Hepatocyte (in vitro differentiated cells): ENCODE measurements at regions not wholly inside any gene's neighbourhood (a gene's known extent, or its start where the extent isn't known, plus 50 kb on each side); places are given as distances from the start of the nearest gene placed in this dataset.
A peak's percentile ranks its signal among the peaks of the same experiment; 100 is the strongest.
"Not testable (repeated sequence)": the region's sequence is repeated elsewhere in the genome, so short reads cannot be mapped to it uniquely, and the experiment has no call there.

Experiments used
- DNase-seq: peaks from one replicate; pipeline ENCODE4 v3.0.0-alpha.2; 2016; ENCODE audit warnings: low spot score
- H2AFZ ChIP-seq: fragments of 200-600 bp; sonication (generic); 2 replicates; pipeline ENCODE4 v1.6.0; 2016; ENCODE audit warnings: antibody characterized with exemption, mild to moderate bottlenecking
- H3K27ac ChIP-seq: fragments of 200-600 bp; sonication (generic); 2 replicates; pipeline ENCODE4 v1.5.1; 2016; ENCODE audit warnings: mild to moderate bottlenecking
- H3K27me3 ChIP-seq: fragments of 200-600 bp; sonication (generic); 2 replicates; pipeline ENCODE4 v1.6.1; 2016
- H3K36me3 ChIP-seq: fragments of 200-600 bp; sonication (generic); replicated peaks from 2 replicates; pipeline ENCODE4 v1.5.1; 2016; ENCODE audit warnings: low read depth; ENCODE audit not compliant: insufficient read depth
- H3K4me1 ChIP-seq: fragments of 200-600 bp; sonication (generic); 2 replicates; pipeline ENCODE4 v1.5.1; 2016; ENCODE audit warnings: mild to moderate bottlenecking, moderate library complexity; ENCODE audit not compliant: insufficient read depth
- H3K4me2 ChIP-seq: fragments of 200-600 bp; sonication (generic); 2 replicates; pipeline ENCODE4 v1.6.0; 2016
- H3K4me3 ChIP-seq: fragments of 200-600 bp; sonication (generic); 2 replicates; pipeline ENCODE4 v1.5.1; 2016; ENCODE audit warnings: mild to moderate bottlenecking
- H3K79me2 ChIP-seq: fragments of 200-600 bp; sonication (generic); 2 replicates; pipeline ENCODE4 v1.6.0; 2017; ENCODE audit warnings: mild to moderate bottlenecking
- H3K9me2 ChIP-seq: fragments of 200-600 bp; sonication (generic); replicated peaks from 2 replicates; pipeline ENCODE4 v1.6.0; 2017; ENCODE audit warnings: mild to moderate bottlenecking; ENCODE audit not compliant: insufficient read depth
- H3K9me3 ChIP-seq: fragments of 200-600 bp; sonication (generic); 2 replicates; pipeline ENCODE4 v1.5.1; 2016; ENCODE audit warnings: low read depth, mild to moderate bottlenecking
- H4K20me1 ChIP-seq: fragments of 200-600 bp; sonication (generic); 2 replicates; pipeline ENCODE4 v1.6.0; 2016; ENCODE audit warnings: mild to moderate bottlenecking; ENCODE audit not compliant: insufficient read depth, poor library complexity, severe bottlenecking
- WGBS: methylation state at CpG from one replicate; pipeline ENCODE4 v1.1.6; 2016; ENCODE audit warnings: low lambda C conversion rate; ENCODE audit errors: missing lambda C conversion rate; 5-methylcytosine and 5-hydroxymethylcytosine counted together
- TF ChIP-seq, protein P1 (sequence below): fragments of 200-600 bp; sonication (generic); IDR thresholded peaks from 2 replicates; pipeline ENCODE4 v1.5.1; 2016; ENCODE audit warnings: antibody characterized with exemption, mild to moderate bottlenecking; ENCODE audit not compliant: poor library complexity

GRCh38 chr2:87341601-87342014 lies 320.0 kb upstream of the PLGLB1 start:
- not testable (repeated sequence) for H3K79me2 ChIP-seq, H3K4me3 ChIP-seq, H2AFZ ChIP-seq, H3K4me2 ChIP-seq, H3K27ac ChIP-seq, H3K9me3 ChIP-seq, H3K27me3 ChIP-seq, H4K20me1 ChIP-seq, H3K9me2 ChIP-seq, H3K36me3 ChIP-seq, H3K4me1 ChIP-seq
- DNase-seq = peak; percentile 74
- TF ChIP-seq, protein P1, sequence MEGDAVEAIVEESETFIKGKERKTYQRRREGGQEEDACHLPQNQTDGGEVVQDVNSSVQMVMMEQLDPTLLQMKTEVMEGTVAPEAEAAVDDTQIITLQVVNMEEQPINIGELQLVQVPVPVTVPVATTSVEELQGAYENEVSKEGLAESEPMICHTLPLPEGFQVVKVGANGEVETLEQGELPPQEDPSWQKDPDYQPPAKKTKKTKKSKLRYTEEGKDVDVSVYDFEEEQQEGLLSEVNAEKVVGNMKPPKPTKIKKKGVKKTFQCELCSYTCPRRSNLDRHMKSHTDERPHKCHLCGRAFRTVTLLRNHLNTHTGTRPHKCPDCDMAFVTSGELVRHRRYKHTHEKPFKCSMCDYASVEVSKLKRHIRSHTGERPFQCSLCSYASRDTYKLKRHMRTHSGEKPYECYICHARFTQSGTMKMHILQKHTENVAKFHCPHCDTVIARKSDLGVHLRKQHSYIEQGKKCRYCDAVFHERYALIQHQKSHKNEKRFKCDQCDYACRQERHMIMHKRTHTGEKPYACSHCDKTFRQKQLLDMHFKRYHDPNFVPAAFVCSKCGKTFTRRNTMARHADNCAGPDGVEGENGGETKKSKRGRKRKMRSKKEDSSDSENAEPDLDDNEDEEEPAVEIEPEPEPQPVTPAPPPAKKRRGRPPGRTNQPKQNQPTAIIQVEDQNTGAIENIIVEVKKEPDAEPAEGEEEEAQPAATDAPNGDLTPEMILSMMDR = peak; percentile 57
- WGBS = 37% methylated on average over 31 of the region's 31 CpGs

DNA sequence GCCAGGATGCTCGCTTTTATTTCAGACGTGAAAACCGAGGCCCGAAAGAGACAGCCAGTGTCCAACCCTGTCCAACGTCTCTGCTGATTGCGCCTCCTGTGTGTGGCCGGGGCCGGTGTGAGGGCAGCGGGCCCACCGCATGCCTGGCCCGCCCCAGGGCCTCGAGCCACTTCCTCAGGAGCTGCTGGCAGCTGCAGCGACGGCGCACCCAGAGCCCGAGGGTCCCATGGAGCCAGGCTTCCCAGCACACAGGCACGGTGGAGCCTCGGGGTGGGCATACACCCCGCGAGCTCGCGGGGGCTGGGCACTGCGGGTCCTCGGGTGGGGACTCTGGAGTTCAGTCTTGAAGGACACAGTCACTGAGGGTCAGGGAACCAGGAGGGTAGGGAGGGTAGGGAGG lies 320.5 kb upstream of the PLGLB1 start:
- H3K79me2 ChIP-seq, H3K27me3 ChIP-seq, H3K36me3 ChIP-seq, H4K20me1 ChIP-seq, H3K9me3 ChIP-seq, DNase-seq, H2AFZ ChIP-seq, H3K27ac ChIP-seq, H3K4me2 ChIP-seq, H3K4me3 ChIP-seq, H3K9me2 ChIP-seq, H3K4me1 ChIP-seq: not testable (repeated sequence)
- 96% methylated on average over 19 of the region's 24 CpGs for WGBS

DNA sequence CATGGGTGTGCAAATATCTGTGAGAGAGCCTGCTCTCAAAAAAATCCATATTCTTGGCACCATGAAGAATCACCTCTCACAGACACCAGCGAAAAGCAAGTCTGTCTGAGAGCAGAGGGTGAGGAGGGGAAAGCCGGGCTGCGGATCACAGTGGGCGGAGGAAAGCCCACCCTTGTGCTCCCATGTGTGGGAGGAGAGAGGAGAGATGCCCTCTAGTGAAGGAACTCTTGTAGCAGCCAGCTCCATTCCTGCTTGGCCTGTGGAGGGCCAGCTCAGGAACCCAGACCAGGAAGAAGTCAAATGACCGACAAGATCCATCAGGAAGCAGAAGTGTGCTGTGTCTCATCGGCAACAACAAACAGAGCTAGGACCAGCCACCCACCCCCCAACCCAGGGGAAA lies 321.7 kb upstream of the PLGLB1 start:
- H3K9me3 ChIP-seq, DNase-seq, H2AFZ ChIP-seq, H3K27ac ChIP-seq, H3K9me2 ChIP-seq, H3K79me2 ChIP-seq, H3K4me1 ChIP-seq, H3K36me3 ChIP-seq, H3K27me3 ChIP-seq, H3K4me3 ChIP-seq, H3K4me2 ChIP-seq, H4K20me1 ChIP-seq: not testable (repeated sequence)
- WGBS = 61% methylated on average over 5 of the region's 6 CpGs

- not testable (repeated sequence) for H2AFZ ChIP-seq, H3K27me3 ChIP-seq, H3K79me2 ChIP-seq, H3K4me2 ChIP-seq, H3K4me1 ChIP-seq, DNase-seq, H3K27ac ChIP-seq, H3K9me3 ChIP-seq, H3K4me3 ChIP-seq, H4K20me1 ChIP-seq, H3K9me2 ChIP-seq, H3K36me3 ChIP-seq
- 84% methylated on average over 12 of the region's 12 CpGs for WGBS
Observed at GRCh38 chr2:87345283-87345682, 323.6 kb upstream of the PLGLB1 start.

- not testable (repeated sequence) for H3K79me2 ChIP-seq, H4K20me1 ChIP-seq, H3K9me2 ChIP-seq, H2AFZ ChIP-seq, H3K4me1 ChIP-seq, H3K9me3 ChIP-seq, H3K4me3 ChIP-seq, H3K27me3 ChIP-seq, H3K36me3 ChIP-seq
- peak; percentile 36 for DNase-seq
- no CpG with 5 or more reads among the region's 56 CpGs for WGBS
- Histone ChIP-seq H3K4me2 (peak overlapping the region; percentile 66), H3K27ac (peak overlapping the region; percentile 88)
Observed at GRCh38 chr2:87348556-87348955, 326.9 kb upstream of the PLGLB1 start.

GRCh38 chr2:87349006-87349405 lies 327.4 kb upstream of the PLGLB1 start:
- H4K20me1 ChIP-seq, H3K27me3 ChIP-seq, H3K4me3 ChIP-seq, H2AFZ ChIP-seq, H3K4me1 ChIP-seq, H3K36me3 ChIP-seq, H3K9me3 ChIP-seq, H3K79me2 ChIP-seq, H3K9me2 ChIP-seq: not testable (repeated sequence)
- peak; percentile 32 for DNase-seq
- peak overlapping the region; percentile 88 for H3K27ac ChIP-seq
- WGBS = 0% methylated on average over 30 of the region's 53 CpGs
- peak overlapping the region; percentile 66 for H3K4me2 ChIP-seq

GRCh38 chr2:87352178-87352934 lies 330.7 kb upstream of the PLGLB1 start:
- not testable (repeated sequence) for H3K4me1 ChIP-seq, H3K79me2 ChIP-seq, H2AFZ ChIP-seq, H3K36me3 ChIP-seq, H3K9me2 ChIP-seq, DNase-seq, H4K20me1 ChIP-seq, H3K4me2 ChIP-seq, H3K27me3 ChIP-seq, H3K4me3 ChIP-seq, H3K27ac ChIP-seq, H3K9me3 ChIP-seq
- 86% methylated on average over 18 of the region's 21 CpGs for WGBS

- not testable (repeated sequence) for H3K4me3 ChIP-seq, H3K36me3 ChIP-seq, H3K27ac ChIP-seq, H3K4me2 ChIP-seq, DNase-seq, H3K27me3 ChIP-seq, H3K9me3 ChIP-seq, H3K4me1 ChIP-seq, H3K9me2 ChIP-seq, H4K20me1 ChIP-seq, H3K79me2 ChIP-seq, H2AFZ ChIP-seq
- 96% methylated on average over 5 of the region's 10 CpGs for WGBS
Observed at GRCh38 chr2:87353408-87353807, 331.8 kb upstream of the PLGLB1 start.
